ENCODE measurements at regions not wholly inside any gene's neighbourhood (a gene's known extent, or its start where the extent isn't known, plus 50 kb on each side); places are given as distances from the start of the nearest gene placed in this dataset.

DNA sequence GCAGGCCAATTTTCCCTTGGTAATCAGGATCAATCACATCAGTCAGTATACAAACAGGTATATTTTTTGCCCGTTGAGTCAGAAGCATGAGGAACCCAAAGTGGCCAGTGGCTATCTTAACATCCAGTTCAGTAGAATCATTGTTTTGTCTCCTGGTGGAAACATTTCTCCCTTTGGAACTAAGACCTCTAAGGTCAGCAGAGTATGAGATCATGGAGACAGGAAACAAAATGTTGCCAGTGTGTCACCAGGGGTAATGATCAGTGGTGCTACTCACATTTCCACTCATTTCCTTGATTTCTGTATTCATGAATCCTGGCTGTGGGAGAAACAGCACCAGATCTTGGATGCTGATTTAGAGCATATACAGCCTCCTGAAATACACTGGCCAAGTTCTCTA, 553.0 kb downstream of the CSNK1G3 start:
- Histone ChIP-seq H3K79me2 (ENCODE audit: control insufficient read depth, insufficient read depth, low read length) (no peaks in the 10 kb centered on the region), H2AFZ (ENCODE audit: insufficient read depth, low read depth, low read length, poor library complexity, severe bottlenecking) (no peak overlapping the region), H3K27me3 (replicated peaks in 1 of 4; ENCODE audit: control extremely low read depth in 1 of 4, control insufficient read depth in 3 of 4, insufficient read depth in 4 of 4, low read length in 3 of 4) (no peaks in the 10 kb centered on the region), H3K4me1 (ENCODE audit: control insufficient read depth in 2 of 2, insufficient read depth in 2 of 2, low read length in 2 of 2) (no peaks in the 10 kb centered on the region), H3K4me2 (replicated peaks; ENCODE audit: low read depth, low read length, poor library complexity, severe bottlenecking) (no peak overlapping the region), H4K20me1 (ENCODE audit: control insufficient read depth, insufficient read depth, low read length, poor library complexity, severe bottlenecking) (no peaks in the 10 kb centered on the region), H3K36me3 (replicated peaks in 1 of 2; ENCODE audit: control extremely low read depth in 1 of 2, control insufficient read depth in 1 of 2, extremely low read depth in 1 of 2, insufficient read depth in 2 of 2, low read length in 1 of 2) (no peaks in the 10 kb centered on the region), H3K9ac (ENCODE audit: low read length) (no peak overlapping the region), H3K4me3 (ENCODE audit: control extremely low read depth in 1 of 5, extremely low read depth in 1 of 5, insufficient read depth in 1 of 5, low read depth in 2 of 5, low read length in 4 of 5) (no peak overlapping the region), H3K9me3 (ENCODE audit: control extremely low read depth in 1 of 3, control insufficient read depth in 2 of 3, insufficient read depth in 1 of 3, low read length in 2 of 3) (no peaks in the 10 kb centered on the region), H3K27ac (ENCODE audit: low read length in 2 of 2) (no peak overlapping the region)
- ChIA-PET CTCF (no interaction called here), POLR2A (no interaction called here)
- Mint-ChIP-seq H3K27me3 (no peaks in the 10 kb centered on the region), H3K9me3 (ENCODE audit: insufficient read depth) (peaks cover 3% of the 10 kb centered on the region), H3K4me3 (no peak overlapping the region), H3K4me1 (peaks cover 3% of the 10 kb centered on the region), H3K27ac (no peak overlapping the region)
- no CpG with 5 or more reads among the region's 1 CpG for whole genome bisulfite sequencing (ENCODE audit: insufficient coverage)
- no peak for ATAC-seq (ENCODE audit: low read depth)
- intact Hi-C loops (cut with micrococcal nuclease): no loop called here
- no peak for DNase-seq
- TF ChIP-seq EZH2 (IDR thresholded peaks at IDR 0.05; ENCODE audit: borderline replicate concordance, insufficient read depth, low read depth, low read length, poor library complexity, severe bottlenecking): no peak
- TF ChIP-seq, protein P1, sequence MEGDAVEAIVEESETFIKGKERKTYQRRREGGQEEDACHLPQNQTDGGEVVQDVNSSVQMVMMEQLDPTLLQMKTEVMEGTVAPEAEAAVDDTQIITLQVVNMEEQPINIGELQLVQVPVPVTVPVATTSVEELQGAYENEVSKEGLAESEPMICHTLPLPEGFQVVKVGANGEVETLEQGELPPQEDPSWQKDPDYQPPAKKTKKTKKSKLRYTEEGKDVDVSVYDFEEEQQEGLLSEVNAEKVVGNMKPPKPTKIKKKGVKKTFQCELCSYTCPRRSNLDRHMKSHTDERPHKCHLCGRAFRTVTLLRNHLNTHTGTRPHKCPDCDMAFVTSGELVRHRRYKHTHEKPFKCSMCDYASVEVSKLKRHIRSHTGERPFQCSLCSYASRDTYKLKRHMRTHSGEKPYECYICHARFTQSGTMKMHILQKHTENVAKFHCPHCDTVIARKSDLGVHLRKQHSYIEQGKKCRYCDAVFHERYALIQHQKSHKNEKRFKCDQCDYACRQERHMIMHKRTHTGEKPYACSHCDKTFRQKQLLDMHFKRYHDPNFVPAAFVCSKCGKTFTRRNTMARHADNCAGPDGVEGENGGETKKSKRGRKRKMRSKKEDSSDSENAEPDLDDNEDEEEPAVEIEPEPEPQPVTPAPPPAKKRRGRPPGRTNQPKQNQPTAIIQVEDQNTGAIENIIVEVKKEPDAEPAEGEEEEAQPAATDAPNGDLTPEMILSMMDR (IDR thresholded peaks at IDR 0.05): no peak

DNA sequence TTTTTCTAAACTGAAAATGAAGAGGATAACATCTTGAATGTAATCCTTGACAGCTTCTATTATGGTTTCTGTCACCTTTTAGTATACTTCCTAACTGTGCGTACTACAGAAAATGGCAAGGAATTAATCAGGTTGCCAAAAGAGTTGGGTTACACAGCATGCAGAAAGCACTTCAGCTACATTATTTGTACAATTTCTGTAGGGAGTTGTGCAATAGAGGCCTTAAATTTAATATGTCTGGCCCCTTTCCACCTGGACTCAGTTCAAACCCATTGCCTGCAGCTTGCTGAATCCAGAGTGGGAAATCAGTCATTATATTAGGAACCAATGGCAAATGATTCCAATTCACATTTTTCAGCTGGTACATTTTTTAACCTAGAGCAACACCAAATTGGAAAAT, 549.7 kb downstream of the CSNK1G3 start:
- CTCF ChIA-PET: no interaction called here
- H3K36me3 ChIP-seq (replicated peaks in 1 of 2; ENCODE audit: control extremely low read depth in 1 of 2, control insufficient read depth in 1 of 2, extremely low read depth in 1 of 2, insufficient read depth in 2 of 2, low read length in 1 of 2): no peaks in the 10 kb centered on the region
- no peaks in the 10 kb centered on the region for H3K27me3 ChIP-seq (replicated peaks in 1 of 4; ENCODE audit: control extremely low read depth in 1 of 4, control insufficient read depth in 3 of 4, insufficient read depth in 4 of 4, low read length in 3 of 4)
- H3K27me3 Mint-ChIP-seq: no peaks in the 10 kb centered on the region
- intact Hi-C loops (cut with micrococcal nuclease): no loop called here
- no peak overlapping the region for H2AFZ ChIP-seq (ENCODE audit: insufficient read depth, low read depth, low read length, poor library complexity, severe bottlenecking)
- no peak overlapping the region for H3K27ac Mint-ChIP-seq
- H3K9me3 Mint-ChIP-seq (ENCODE audit: insufficient read depth): peaks cover 3% of the 10 kb centered on the region
- H3K4me3 ChIP-seq (ENCODE audit: control extremely low read depth in 1 of 5, extremely low read depth in 1 of 5, insufficient read depth in 1 of 5, low read depth in 2 of 5, low read length in 4 of 5): no peak overlapping the region
- H3K9ac ChIP-seq (ENCODE audit: low read length): no peak overlapping the region
- no peak overlapping the region for H3K4me3 Mint-ChIP-seq
- no peak for ATAC-seq (ENCODE audit: low read depth)
- peaks cover 21 to 24% of the 10 kb centered on the region in 2 donors for H3K4me1 ChIP-seq (ENCODE audit: control insufficient read depth in 2 of 2, insufficient read depth in 2 of 2, low read length in 2 of 2)
- WGBS (ENCODE audit: insufficient coverage): no CpG with 5 or more reads among the region's 1 CpG
- no peak overlapping the region for H3K27ac ChIP-seq (ENCODE audit: low read length in 2 of 2)
- no peak overlapping the region for H3K4me2 ChIP-seq (replicated peaks; ENCODE audit: low read depth, low read length, poor library complexity, severe bottlenecking)
- no peak for DNase-seq
- H4K20me1 ChIP-seq (ENCODE audit: control insufficient read depth, insufficient read depth, low read length, poor library complexity, severe bottlenecking): no peaks in the 10 kb centered on the region
- H3K9me3 ChIP-seq (ENCODE audit: control extremely low read depth in 1 of 3, control insufficient read depth in 2 of 3, insufficient read depth in 1 of 3, low read length in 2 of 3): no peaks in the 10 kb centered on the region
- H3K4me1 Mint-ChIP-seq: peaks cover 31% of the 10 kb centered on the region
- POLR2A ChIA-PET: no interaction called here
- no peaks in the 10 kb centered on the region for H3K79me2 ChIP-seq (ENCODE audit: control insufficient read depth, insufficient read depth, low read length)
- no peak for TF ChIP-seq EZH2 (IDR thresholded peaks at IDR 0.05; ENCODE audit: borderline replicate concordance, insufficient read depth, low read depth, low read length, poor library complexity, severe bottlenecking)
- TF ChIP-seq, protein P1 (IDR thresholded peaks at IDR 0.05): no peak
